Thyroid gland (tissue), 4 donors: ENCODE measurements at regions not wholly inside any gene's neighbourhood (a gene's known extent, or its start where the extent isn't known, plus 50 kb on each side); places are given as distances from the start of the nearest gene placed in this dataset.

Experiments
- CTCF ChIP-seq, 6 experiments: fragments of 200-600 bp in 3 of 6; fragments of 450-650 bp in 3 of 6; sonication (generic) in 3 of 6; IDR thresholded peaks; one replicate each; pipeline ENCODE4 v1.5.1; 2016 to 2019; ENCODE audit warnings: antibody characterized with exemption in 6 of 6, mild to moderate bottlenecking in 2 of 6, inconsistent platforms in 1 of 6, moderate library complexity in 1 of 6
- POLR2A ChIP-seq, 2 donors: fragments of 450-650 bp; IDR thresholded peaks; one replicate each; pipeline ENCODE4 v1.6.1; 2017; ENCODE audit warnings: antibody characterized with exemption in 2 of 2, mild to moderate bottlenecking in 2 of 2, moderate library complexity in 1 of 2

DNA sequence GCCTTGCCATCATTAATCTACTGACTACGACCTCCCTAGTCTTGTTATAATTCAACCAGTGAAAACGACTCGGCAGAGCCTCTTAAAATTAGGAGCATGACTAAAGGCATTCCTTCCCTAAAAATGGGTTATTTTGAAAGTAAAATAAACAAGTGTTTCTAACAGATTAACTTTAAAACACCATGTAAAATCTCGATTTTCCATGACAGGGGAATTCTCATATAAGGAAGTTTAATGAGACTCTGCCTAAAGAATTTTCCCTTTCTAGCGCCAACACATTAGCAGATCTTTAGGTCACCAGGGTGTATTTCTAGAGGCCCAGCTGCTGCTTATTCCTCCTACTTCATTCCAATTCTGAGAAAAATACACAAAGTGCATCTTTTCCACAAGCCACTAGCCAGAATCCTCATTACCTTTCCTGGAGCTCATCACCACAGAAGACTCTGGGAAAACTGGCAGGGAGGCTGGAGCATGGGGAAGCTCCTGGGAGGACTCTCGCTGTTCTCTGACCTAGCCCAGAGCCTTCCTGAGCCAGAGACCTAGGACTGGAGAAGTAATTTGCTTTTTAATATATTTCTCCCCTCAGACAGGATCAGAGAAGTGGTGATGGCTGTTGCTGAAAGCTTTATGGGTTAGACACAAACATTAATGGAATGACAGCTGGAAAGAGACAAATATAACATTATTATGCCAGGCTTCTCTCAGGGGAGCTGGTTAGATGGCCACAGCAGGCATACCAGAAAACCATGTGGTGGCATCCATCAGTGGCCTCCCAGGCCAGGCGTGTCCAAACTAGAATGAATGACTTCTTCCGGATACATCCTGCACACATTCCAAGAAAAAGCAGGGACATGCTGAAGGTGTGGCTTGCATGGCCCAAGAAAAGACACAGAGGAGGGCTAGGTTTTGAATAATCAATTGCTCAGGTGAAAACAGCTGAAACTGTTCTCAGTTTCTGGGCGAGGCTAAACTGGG lies 63.6 kb upstream of the CTTNBP2NL start:
- no peak for TF ChIP-seq CTCF (IDR thresholded peaks at IDR 0.05)
- TF ChIP-seq POLR2A (IDR thresholded peaks at IDR 0.05), result no peak
